Suprapubic skin (tissue), 4 donors: ENCODE measurements at regions not wholly inside any gene's neighbourhood (a gene's known extent, or its start where the extent isn't known, plus 50 kb on each side); places are given as distances from the start of the nearest gene placed in this dataset.

ENCODE experiments used
- CTCF ChIP-seq, 2 donors: fragments of 200-600 bp in 1 of 2; fragments of 450-650 bp in 1 of 2; sonication (generic) in 1 of 2; IDR thresholded peaks; one replicate each; pipeline ENCODE4 v1.5.1; 2016 to 2019; ENCODE audit warnings: antibody characterized with exemption in 2 of 2, mild to moderate bottlenecking in 1 of 2, moderate library complexity in 1 of 2
- EP300 ChIP-seq: sonication (generic); formaldehyde crosslinking; IDR thresholded peaks from one replicate; pipeline ENCODE4 v1.6.1; 2017; ENCODE audit warnings: antibody characterized with exemption
- POLR2A ChIP-seq, 2 donors: fragments of 450-650 bp; IDR thresholded peaks; one replicate each; pipeline ENCODE4 v1.6.1; 2017; ENCODE audit warnings: antibody characterized with exemption in 2 of 2, mild to moderate bottlenecking in 2 of 2, moderate library complexity in 2 of 2
- POLR2AphosphoS5 ChIP-seq, 3 donors: sonication (generic); formaldehyde crosslinking; IDR thresholded peaks; one replicate each; pipeline ENCODE4 v1.6.1; 2017; ENCODE audit warnings: antibody characterized with exemption in 3 of 3

GRCh38 chr10:25743832-25744231 lies 190.2 kb upstream of the MYO3A start:
- TF ChIP-seq CTCF (IDR thresholded peaks at IDR 0.05): no peak
- TF ChIP-seq POLR2A (IDR thresholded peaks at IDR 0.05): no peak
- no peak for TF ChIP-seq EP300
- TF ChIP-seq POLR2AphosphoS5 (IDR thresholded peaks at IDR 0.05): no peak
